ENCODE measurements at regions not wholly inside any gene's neighbourhood (a gene's known extent, or its start where the extent isn't known, plus 50 kb on each side); places are given as distances from the start of the nearest gene placed in this dataset.

- H3K9me3 Mint-ChIP-seq (ENCODE audit: unreplicated experiment), result no peaks in the 10 kb centered on the region
- DNase-seq (ENCODE audit: low spot score), result no peak
- H3K4me3 Mint-ChIP-seq (ENCODE audit: unreplicated experiment), result no peak overlapping the region
- H3K27ac Mint-ChIP-seq (ENCODE audit: unreplicated experiment), result no peak overlapping the region
- H3K36me3 Mint-ChIP-seq (ENCODE audit: low read depth, unreplicated experiment), result no peaks in the 10 kb centered on the region
- peaks cover 20% of the 10 kb centered on the region for H3K4me1 Mint-ChIP-seq (ENCODE audit: unreplicated experiment)
- TF ChIP-seq CTCF (IDR thresholded peaks at IDR 0.05; ENCODE audit: unreplicated experiment), result no peak
- peaks cover 14% of the 10 kb centered on the region for H3K27me3 Mint-ChIP-seq (ENCODE audit: unreplicated experiment)
These were observed 99.8 kb downstream of the ARRDC3 start for GRCh38 chr5:91283326-91283725.

- Mint-ChIP-seq H3K36me3 (ENCODE audit: low read depth, unreplicated experiment) (no peaks in the 10 kb centered on the region), H3K27me3 (ENCODE audit: unreplicated experiment) (peaks cover 14% of the 10 kb centered on the region), H3K9me3 (ENCODE audit: unreplicated experiment) (no peaks in the 10 kb centered on the region), H3K27ac (ENCODE audit: unreplicated experiment) (no peak overlapping the region), H3K4me1 (ENCODE audit: unreplicated experiment) (peaks cover 20% of the 10 kb centered on the region), H3K4me3 (ENCODE audit: unreplicated experiment) (no peak overlapping the region)
- no peak for DNase-seq (ENCODE audit: low spot score)
- TF ChIP-seq CTCF (IDR thresholded peaks at IDR 0.05; ENCODE audit: unreplicated experiment), result no peak
These were observed 100.9 kb downstream of the ARRDC3 start for GRCh38 chr5:91282210-91282609.

- H3K4me3 Mint-ChIP-seq (ENCODE audit: unreplicated experiment), result no peak overlapping the region
- H3K27me3 Mint-ChIP-seq (ENCODE audit: unreplicated experiment), result peaks cover 14% of the 10 kb centered on the region
- no peaks in the 10 kb centered on the region for H3K36me3 Mint-ChIP-seq (ENCODE audit: low read depth, unreplicated experiment)
- H3K27ac Mint-ChIP-seq (ENCODE audit: unreplicated experiment), result peak overlapping the region; percentile 97
- no peak for TF ChIP-seq CTCF (IDR thresholded peaks at IDR 0.05; ENCODE audit: unreplicated experiment)
- H3K4me1 Mint-ChIP-seq (ENCODE audit: unreplicated experiment), result peaks cover 20% of the 10 kb centered on the region
- no peak for DNase-seq (ENCODE audit: low spot score)
- H3K9me3 Mint-ChIP-seq (ENCODE audit: unreplicated experiment), result no peaks in the 10 kb centered on the region
These were observed 101.7 kb downstream of the ARRDC3 start for GRCh38 chr5:91281401-91281800.

GRCh38 chr5:91280362-91281269, 102.5 kb downstream of the ARRDC3 start:
- Mint-ChIP-seq H3K4me3 (ENCODE audit: unreplicated experiment) (peak overlapping the region; percentile 86), H3K27me3 (ENCODE audit: unreplicated experiment) (peaks cover 14% of the 10 kb centered on the region), H3K36me3 (ENCODE audit: low read depth, unreplicated experiment) (no peaks in the 10 kb centered on the region), H3K9me3 (ENCODE audit: unreplicated experiment) (no peaks in the 10 kb centered on the region), H3K27ac (ENCODE audit: unreplicated experiment) (peak overlapping the region; percentile 97), H3K4me1 (ENCODE audit: unreplicated experiment) (peaks cover 20% of the 10 kb centered on the region)
- no peak for TF ChIP-seq CTCF (IDR thresholded peaks at IDR 0.05; ENCODE audit: unreplicated experiment)
- peak; percentile 91 for DNase-seq (ENCODE audit: low spot score)

DNA sequence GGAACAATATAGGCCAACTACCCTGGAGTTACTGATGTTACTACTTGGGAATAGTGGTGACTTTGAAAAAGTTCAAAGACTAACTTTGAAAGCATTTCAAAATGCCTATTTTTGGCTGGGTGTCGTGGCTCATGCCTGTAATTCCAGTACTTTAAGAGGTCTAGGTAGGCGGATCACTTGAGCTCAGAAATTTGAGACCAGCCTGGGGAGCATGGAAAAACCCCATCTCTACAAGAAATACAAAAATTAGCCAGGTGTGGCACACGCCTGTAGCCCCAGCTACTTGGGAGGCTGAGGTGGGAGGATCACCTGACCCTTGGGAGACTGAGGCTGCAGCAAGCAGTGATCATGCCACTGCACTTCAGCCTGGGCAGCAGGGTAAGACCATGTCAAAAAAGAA, 105.3 kb downstream of the ARRDC3 start:
- no peaks in the 10 kb centered on the region for H3K36me3 Mint-ChIP-seq (ENCODE audit: low read depth, unreplicated experiment)
- H3K4me3 Mint-ChIP-seq (ENCODE audit: unreplicated experiment), result no peak overlapping the region
- H3K27me3 Mint-ChIP-seq (ENCODE audit: unreplicated experiment), result peaks cover 14% of the 10 kb centered on the region
- no peak for TF ChIP-seq CTCF (IDR thresholded peaks at IDR 0.05; ENCODE audit: unreplicated experiment)
- no peak overlapping the region for H3K27ac Mint-ChIP-seq (ENCODE audit: unreplicated experiment)
- no peaks in the 10 kb centered on the region for H3K9me3 Mint-ChIP-seq (ENCODE audit: unreplicated experiment)
- H3K4me1 Mint-ChIP-seq (ENCODE audit: unreplicated experiment), result peaks cover 20% of the 10 kb centered on the region
- no peak for DNase-seq (ENCODE audit: low spot score)
